ENCODE measurements at regions not wholly inside any gene's neighbourhood (a gene's known extent, or its start where the extent isn't known, plus 50 kb on each side); places are given as distances from the start of the nearest gene placed in this dataset.

- DNase-seq (ENCODE audit: low read depth), result no peak
These were observed 131.4 kb downstream of the MRPL36 start for GRCh38 chr5:1668141-1668721.

- DNase-seq (ENCODE audit: low read depth), result no peak
These were observed 131.9 kb downstream of the MRPL36 start for GRCh38 chr5:1667648-1668140.

- DNase-seq (ENCODE audit: low read depth), result no peak
These were observed 132.6 kb downstream of the MRPL36 start for GRCh38 chr5:1666812-1667588.

- DNase-seq (ENCODE audit: low read depth), result no peak
These were observed 133.4 kb downstream of the MRPL36 start for GRCh38 chr5:1666221-1666620.

GRCh38 chr5:1665803-1666202, 133.8 kb downstream of the MRPL36 start:
- DNase-seq (ENCODE audit: low read depth), result no peak

GRCh38 chr5:1665231-1665630, 134.4 kb downstream of the MRPL36 start:
- DNase-seq (ENCODE audit: low read depth), result no peak

- no peak for DNase-seq (ENCODE audit: low read depth)
These were observed 136.5 kb downstream of the MRPL36 start for GRCh38 chr5:1663186-1663585.

GRCh38 chr5:1662559-1663085, 137.0 kb downstream of the MRPL36 start:
- no peak for DNase-seq (ENCODE audit: low read depth)

- DNase-seq (ENCODE audit: low read depth), result no peak
These were observed 137.6 kb downstream of the MRPL36 start for GRCh38 chr5:1661831-1662558.

- no peak for DNase-seq (ENCODE audit: low read depth)
These were observed 137.6 kb upstream of the LPCAT1 start for GRCh38 chr5:1661311-1661710.

- no peak for DNase-seq (ENCODE audit: low read depth)
These were observed 136.8 kb upstream of the LPCAT1 start for GRCh38 chr5:1660511-1660910.

GRCh38 chr5:1660001-1660400, 136.2 kb upstream of the LPCAT1 start:
- no peak for DNase-seq (ENCODE audit: low read depth)

GRCh38 chr5:1659100-1659981, 135.6 kb upstream of the LPCAT1 start:
- DNase-seq (ENCODE audit: low read depth), result no peak

- DNase-seq (ENCODE audit: low read depth), result no peak
These were observed 134.9 kb upstream of the LPCAT1 start for GRCh38 chr5:1658665-1659064.

- DNase-seq (ENCODE audit: low read depth), result no peak
These were observed 133.5 kb upstream of the LPCAT1 start for GRCh38 chr5:1657161-1657741.

GRCh38 chr5:1656271-1656975, 132.7 kb upstream of the LPCAT1 start:
- DNase-seq (ENCODE audit: low read depth), result no peak

GRCh38 chr5:1655496-1656270, 131.9 kb upstream of the LPCAT1 start:
- DNase-seq (ENCODE audit: low read depth), result no peak

GRCh38 chr5:1654786-1655495, 131.2 kb upstream of the LPCAT1 start:
- DNase-seq (ENCODE audit: low read depth), result no peak
